T-cell (primary cell): ENCODE measurements at regions not wholly inside any gene's neighbourhood (a gene's known extent, or its start where the extent isn't known, plus 50 kb on each side); places are given as distances from the start of the nearest gene placed in this dataset.
"Not testable (repeated sequence)": the region's sequence is repeated elsewhere in the genome, so short reads cannot be mapped to it uniquely, and the experiment has no call there.

ENCODE experiments used
- ATAC-seq, 4 experiments: fragments of 200-7000 bp in 3 of 4; fragments of 150-1000 bp in 1 of 4; cut with Tn5 transposase; replicated peaks in 1 of 4; 1 replicate in 3 of 4; 2 replicates in 1 of 4; pipeline ENCODE4 v1.10.0; 2021; ENCODE audit warnings: moderate library complexity in 3 of 4, mild to moderate bottlenecking in 2 of 4, moderate number of reproducible peaks in 1 of 4
- CTCF ChIA-PET, 2 donors: fragments of 300-600 bp; sonication (Branson Sonifier 250); formaldehyde crosslinking; loops; one replicate each; lab custom pipeline; 2022; ENCODE audit warnings: antibody characterized with exemption in 2 of 2; lab: Charles Lee
- POLR2A ChIA-PET, 2 donors: fragments of 300-600 bp; sonication (Branson Sonifier 250); formaldehyde crosslinking; loops; one replicate each; lab custom pipeline; 2022; ENCODE audit warnings: antibody characterized with exemption in 2 of 2; lab: Charles Lee
- DNase-seq, 35 experiments: peaks; one replicate each; pipeline versions ENCODE4 v3.0.0 to v3.0.0-alpha.2; 2013 to 2023
- H3K27ac ChIP-seq: one replicate; pipeline ENCODE4 v1.5.1; 2013; ENCODE audit warnings: low read length
- H3K27me3 ChIP-seq, 2 experiments: replicated peaks in 1 of 2; 1 replicate in 1 of 2; 2 replicates in 1 of 2; pipeline versions ENCODE4 v1.6.1 to v1.7.0; 2013; ENCODE audit warnings: low read length in 1 of 2, mixed read lengths in 1 of 2; ENCODE audit not compliant: control insufficient read depth in 2 of 2, insufficient read depth in 2 of 2; ENCODE audit errors: extremely low read depth in 1 of 2
- H3K36me3 ChIP-seq, 2 donors: 1 replicate in 1 of 2; 2 replicates in 1 of 2; pipeline versions ENCODE4 v1.6.1 to v1.7.0; 2013; ENCODE audit warnings: low read length in 1 of 2; ENCODE audit not compliant: control insufficient read depth in 2 of 2, insufficient read depth in 1 of 2; ENCODE audit errors: extremely low read depth in 1 of 2
- H3K4me1 ChIP-seq, 2 experiments: 1 replicate in 1 of 2; 2 replicates in 1 of 2; pipeline versions ENCODE4 v1.6.1 to v1.7.0; 2013; ENCODE audit warnings: low read length in 2 of 2, mixed read lengths in 1 of 2; ENCODE audit not compliant: insufficient read depth in 2 of 2, control insufficient read depth in 1 of 2; ENCODE audit errors: extremely low read depth in 1 of 2
- H3K4me3 ChIP-seq, 2 donors: 1 replicate in 1 of 2; 2 replicates in 1 of 2; pipeline versions ENCODE4 v1.5.1 to v1.7.0; 2013; ENCODE audit warnings: mild to moderate bottlenecking in 2 of 2, low read length in 1 of 2, moderate library complexity in 1 of 2; ENCODE audit not compliant: control insufficient read depth in 1 of 2; ENCODE audit errors: extremely low read depth in 1 of 2
- H3K9me3 ChIP-seq: 2 replicates; pipeline ENCODE4 v1.7.0; 2013
- H3K27ac Mint-ChIP-seq, 2 donors: one replicate each; pipeline ENCODE4 v1.8.0; 2020 to 2021; ENCODE audit warnings: mild to moderate bottlenecking in 2 of 2, mixed read lengths in 2 of 2
- H3K27me3 Mint-ChIP-seq, 2 donors: one replicate each; pipeline ENCODE4 v1.8.0; 2021 to 2022; ENCODE audit warnings: mixed read lengths in 2 of 2
- H3K36me3 Mint-ChIP-seq: one replicate; pipeline ENCODE4 v1.8.0; 2021; ENCODE audit warnings: mixed read lengths
- H3K4me1 Mint-ChIP-seq, 3 donors: one replicate each; pipeline ENCODE4 v1.8.0; 2020 to 2022; ENCODE audit warnings: mixed read lengths in 3 of 3, mild to moderate bottlenecking in 1 of 3
- H3K4me3 Mint-ChIP-seq, 3 donors: one replicate each; pipeline ENCODE4 v1.8.0; 2020 to 2022; ENCODE audit warnings: mild to moderate bottlenecking in 3 of 3, mixed read lengths in 3 of 3, moderate library complexity in 3 of 3
- H3K9me3 Mint-ChIP-seq, 3 donors: one replicate each; pipeline ENCODE4 v1.8.0; 2020 to 2022; ENCODE audit warnings: mixed read lengths in 3 of 3
- WGBS: methylation state at CpG from one replicate; pipeline ENCODE4 v1.1.5; 2013; ENCODE audit warnings: missing lambda C conversion rate; ENCODE audit not compliant: insufficient coverage; 5-methylcytosine and 5-hydroxymethylcytosine counted together

DNA sequence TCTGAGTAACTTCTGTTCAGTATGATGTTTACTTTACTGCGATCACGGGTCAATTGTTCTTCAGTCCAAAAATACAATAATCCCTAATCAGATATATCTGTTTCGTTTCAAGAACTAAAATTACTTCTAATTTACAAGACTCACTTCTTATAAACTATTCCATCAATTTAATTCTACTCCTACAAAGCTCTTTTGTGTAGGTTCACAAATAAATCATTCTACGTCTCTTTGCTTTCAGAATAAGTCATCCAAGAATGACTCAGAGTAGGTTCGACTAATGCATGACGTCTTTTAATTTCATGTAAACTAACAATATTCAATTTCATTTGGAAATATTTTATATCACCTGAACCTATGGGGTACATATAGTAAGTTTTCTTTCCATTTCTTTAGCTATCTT, 571.9 kb downstream of the PCDH11X start:
- H3K27me3 ChIP-seq, H3K36me3 Mint-ChIP-seq, DNase-seq, H3K4me3 Mint-ChIP-seq, H3K27me3 Mint-ChIP-seq, H3K9me3 Mint-ChIP-seq, POLR2A ChIA-PET, CTCF ChIA-PET, H3K4me3 ChIP-seq, H3K4me1 ChIP-seq, H3K4me1 Mint-ChIP-seq, ATAC-seq, H3K27ac Mint-ChIP-seq, H3K9me3 ChIP-seq, H3K36me3 ChIP-seq, H3K27ac ChIP-seq: not testable (repeated sequence)
- 100% methylated on average over 2 of the region's 6 CpGs for WGBS

- no peaks in the 10 kb centered on the region for H3K4me1 ChIP-seq
- no peak overlapping the region for H3K27ac ChIP-seq
- no peak overlapping the region for H3K4me3 ChIP-seq
- ATAC-seq (no peak), DNase-seq (no peak)
- CTCF ChIA-PET = no interaction called here
- POLR2A ChIA-PET = no interaction called here
- H3K27me3 ChIP-seq = no peaks in the 10 kb centered on the region
- no peaks in the 10 kb centered on the region for H3K9me3 Mint-ChIP-seq
- H3K27ac Mint-ChIP-seq = no peak overlapping the region
- no peaks in the 10 kb centered on the region for H3K36me3 Mint-ChIP-seq
- H3K9me3 ChIP-seq = no peaks in the 10 kb centered on the region
- no CpG with 5 or more reads among the region's 2 CpGs for WGBS
- no peaks in the 10 kb centered on the region for H3K27me3 Mint-ChIP-seq
- H3K36me3 ChIP-seq = no peaks in the 10 kb centered on the region
- no peak overlapping the region for H3K4me3 Mint-ChIP-seq
- H3K4me1 Mint-ChIP-seq = no peaks in the 10 kb centered on the region
These were observed 572.3 kb downstream of the PCDH11X start for GRCh38 chrX:92351511-92351910.
